Testis (tissue), 2 donors: ENCODE measurements at regions not wholly inside any gene's neighbourhood (a gene's known extent, or its start where the extent isn't known, plus 50 kb on each side); places are given as distances from the start of the nearest gene placed in this dataset.

Experiments
- CTCF ChIP-seq, 3 experiments: fragments of 450-650 bp in 2 of 3; fragments of 200-600 bp in 1 of 3; sonication (generic) in 1 of 3; IDR thresholded peaks; one replicate each; pipeline ENCODE4 v1.5.1; 2016 to 2019; ENCODE audit warnings: antibody characterized with exemption in 3 of 3, mild to moderate bottlenecking in 2 of 3, moderate library complexity in 1 of 3
- POLR2A ChIP-seq: fragments of 450-650 bp; IDR thresholded peaks from one replicate; pipeline ENCODE4 v1.6.1; 2017; ENCODE audit warnings: antibody characterized with exemption, mild to moderate bottlenecking, moderate library complexity

DNA sequence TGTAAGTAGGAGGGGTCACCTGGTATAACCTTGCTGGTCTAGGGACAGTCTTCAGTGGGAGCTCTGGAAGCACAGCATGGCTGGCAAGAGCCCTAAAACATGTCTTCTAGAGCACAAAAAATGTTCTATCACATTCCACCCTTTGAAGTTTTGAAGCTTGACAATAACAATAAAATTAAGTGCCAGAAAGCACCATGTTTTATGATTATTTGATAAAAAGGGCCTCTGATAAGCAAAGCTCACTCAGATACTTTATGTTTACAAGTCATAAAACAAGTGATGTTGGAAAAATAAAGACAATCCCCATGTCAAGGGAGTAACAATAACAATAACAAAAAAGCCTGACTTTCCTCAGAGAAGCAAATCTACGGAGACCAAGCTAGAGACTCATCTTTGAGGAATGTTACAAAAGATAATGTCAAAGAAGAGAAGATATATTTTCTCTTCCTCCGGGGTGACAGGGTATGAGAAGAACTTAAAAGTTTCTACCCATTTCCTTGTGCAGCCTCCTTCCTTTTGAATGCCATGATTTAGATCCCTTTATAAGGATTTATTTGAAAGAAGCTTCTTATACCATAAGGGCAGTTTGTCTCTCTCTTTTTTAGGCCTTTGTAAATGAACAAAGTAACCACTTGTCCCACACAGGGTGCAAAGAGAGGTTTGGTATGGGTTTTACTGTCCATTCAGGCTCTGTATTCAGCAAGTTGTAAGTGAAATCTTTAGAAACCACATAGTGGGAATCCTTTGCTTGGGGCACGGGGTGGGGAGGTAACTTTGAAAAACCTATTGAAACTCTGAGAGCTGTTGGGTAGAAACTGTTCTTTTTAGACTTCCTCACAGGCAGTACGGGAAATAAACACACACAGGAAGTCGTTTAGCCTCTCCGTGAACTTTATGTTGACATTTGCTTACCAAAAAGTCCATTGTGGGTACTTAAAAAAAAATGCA, 109.6 kb upstream of the RBMS3 start:
- TF ChIP-seq CTCF (IDR thresholded peaks at IDR 0.05) (no peak), POLR2A (no peak)
